VCaP (cell line): ENCODE measurements at regions not wholly inside any gene's neighbourhood (a gene's known extent, or its start where the extent isn't known, plus 50 kb on each side); places are given as distances from the start of the nearest gene placed in this dataset.

Source experiments
- H3K27ac ChIP-seq: fragments of 450-650 bp; 2 replicates; pipeline ENCODE4 v1.5.1; 2017
- CTCF ChIP-seq: fragments of 450-650 bp; conservative IDR thresholded peaks from 2 replicates; pipeline ENCODE4 v1.5.1; 2017; ENCODE audit warnings: mild to moderate bottlenecking, moderate library complexity

- H3K27ac ChIP-seq, result no peak overlapping the region
- no peak for TF ChIP-seq CTCF
Measured at GRCh38 chr6:95905132-95905531, 110.6 kb upstream of the FUT9 start.

GRCh38 chr6:95917034-95917433, 98.7 kb upstream of the FUT9 start:
- no peak overlapping the region for H3K27ac ChIP-seq
- no peak for TF ChIP-seq CTCF

GRCh38 chr6:95923518-95923917, 92.3 kb upstream of the FUT9 start:
- peak; percentile 71 for TF ChIP-seq CTCF
- no peak overlapping the region for H3K27ac ChIP-seq

- no peak for TF ChIP-seq CTCF
- H3K27ac ChIP-seq, result no peak overlapping the region
Measured at GRCh38 chr6:95935736-95936135, 80.0 kb upstream of the FUT9 start.

- no peak overlapping the region for H3K27ac ChIP-seq
- TF ChIP-seq CTCF, result no peak
Measured at GRCh38 chr6:95946906-95947305, 68.9 kb upstream of the FUT9 start.

- TF ChIP-seq CTCF, result no peak
- no peak overlapping the region for H3K27ac ChIP-seq
Measured at GRCh38 chr6:95948324-95948723, 67.5 kb upstream of the FUT9 start.

- no peak for TF ChIP-seq CTCF
- H3K27ac ChIP-seq, result no peak overlapping the region
Measured at GRCh38 chr6:95949985-95950384, 65.8 kb upstream of the FUT9 start.

GRCh38 chr6:95958686-95959085, 57.1 kb upstream of the FUT9 start:
- TF ChIP-seq CTCF, result no peak
- H3K27ac ChIP-seq, result no peak overlapping the region
